ENCODE measurements at regions not wholly inside any gene's neighbourhood (a gene's known extent, or its start where the extent isn't known, plus 50 kb on each side); places are given as distances from the start of the nearest gene placed in this dataset.

GRCh38 chr12:96117460-96117859 is 76.7 kb upstream of the ELK3 start:
- TF ChIP-seq EZH2 (IDR thresholded peaks at IDR 0.05) = no peak
- TF ChIP-seq POLR2AphosphoS5 (IDR thresholded peaks at IDR 0.05; ENCODE audit: borderline replicate concordance, low read depth, low read length) = no peak
- TF ChIP-seq FOXP2 (optimal IDR thresholded peaks at IDR 0.05; ENCODE audit: control extremely low read depth, extremely low read length, insufficient read depth) = no peak

Measured in SK-N-MC (cell line).